ENCODE measurements at regions not wholly inside any gene's neighbourhood (a gene's known extent, or its start where the extent isn't known, plus 50 kb on each side); places are given as distances from the start of the nearest gene placed in this dataset.

DNA sequence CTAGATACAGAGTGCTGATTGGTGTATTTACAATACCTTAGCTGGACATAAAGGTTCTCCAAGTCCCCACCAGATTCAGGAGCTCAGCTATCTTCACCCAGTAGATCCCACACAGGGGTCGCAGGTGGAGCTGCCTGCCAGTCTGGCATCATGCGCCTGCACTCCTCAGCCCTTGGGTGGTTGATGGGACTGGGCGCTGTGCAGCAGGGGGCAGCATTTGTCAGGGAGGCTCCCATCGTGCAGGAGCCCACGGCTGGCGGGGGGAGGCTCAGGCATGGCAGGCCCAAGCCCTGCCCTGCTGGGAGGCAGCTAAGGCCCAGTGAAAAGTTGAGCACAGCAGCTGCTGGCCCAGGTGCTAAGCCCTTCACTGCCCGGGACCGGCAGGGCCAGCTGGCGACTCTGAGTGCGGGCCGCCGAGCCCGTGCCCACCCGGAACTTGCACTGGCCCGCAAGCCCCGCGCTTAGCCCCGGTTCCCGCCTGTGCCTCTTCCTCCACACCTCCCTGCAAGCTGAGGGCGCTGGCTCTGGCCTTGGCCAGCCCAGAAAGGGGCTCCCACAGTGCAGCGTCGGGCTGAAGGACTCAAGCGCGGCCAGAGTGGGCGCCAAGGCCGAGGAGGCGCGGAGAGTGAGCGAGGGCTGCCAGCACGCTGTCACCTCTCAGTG is 314.1 kb upstream of the ATP10B start:
- TF ChIP-seq, protein P1, sequence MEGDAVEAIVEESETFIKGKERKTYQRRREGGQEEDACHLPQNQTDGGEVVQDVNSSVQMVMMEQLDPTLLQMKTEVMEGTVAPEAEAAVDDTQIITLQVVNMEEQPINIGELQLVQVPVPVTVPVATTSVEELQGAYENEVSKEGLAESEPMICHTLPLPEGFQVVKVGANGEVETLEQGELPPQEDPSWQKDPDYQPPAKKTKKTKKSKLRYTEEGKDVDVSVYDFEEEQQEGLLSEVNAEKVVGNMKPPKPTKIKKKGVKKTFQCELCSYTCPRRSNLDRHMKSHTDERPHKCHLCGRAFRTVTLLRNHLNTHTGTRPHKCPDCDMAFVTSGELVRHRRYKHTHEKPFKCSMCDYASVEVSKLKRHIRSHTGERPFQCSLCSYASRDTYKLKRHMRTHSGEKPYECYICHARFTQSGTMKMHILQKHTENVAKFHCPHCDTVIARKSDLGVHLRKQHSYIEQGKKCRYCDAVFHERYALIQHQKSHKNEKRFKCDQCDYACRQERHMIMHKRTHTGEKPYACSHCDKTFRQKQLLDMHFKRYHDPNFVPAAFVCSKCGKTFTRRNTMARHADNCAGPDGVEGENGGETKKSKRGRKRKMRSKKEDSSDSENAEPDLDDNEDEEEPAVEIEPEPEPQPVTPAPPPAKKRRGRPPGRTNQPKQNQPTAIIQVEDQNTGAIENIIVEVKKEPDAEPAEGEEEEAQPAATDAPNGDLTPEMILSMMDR (IDR thresholded peaks at IDR 0.05) = no peak
- TF ChIP-seq POLR2AphosphoS5 (IDR thresholded peaks at IDR 0.05) = no peak
